ENCODE measurements at regions not wholly inside any gene's neighbourhood (a gene's known extent, or its start where the extent isn't known, plus 50 kb on each side); places are given as distances from the start of the nearest gene placed in this dataset.

DNA sequence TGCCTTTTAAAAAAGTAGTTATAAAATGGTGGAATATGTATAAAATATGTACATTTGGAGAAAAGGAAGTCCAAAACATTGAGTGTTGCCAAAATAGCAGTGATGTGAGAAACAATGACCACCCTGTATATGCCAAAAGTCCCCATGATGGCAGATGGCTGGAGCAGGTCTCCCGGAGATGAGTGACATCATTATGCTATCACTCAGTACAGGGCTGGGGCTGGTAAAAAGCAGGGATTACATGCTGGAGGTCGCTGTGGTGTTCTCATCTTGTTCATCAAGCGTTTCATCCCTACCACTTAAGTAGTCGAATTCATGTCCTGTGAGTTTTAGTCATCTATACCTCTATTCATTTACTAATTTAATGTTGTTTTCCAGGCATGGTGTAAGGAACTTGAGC lies 315.3 kb upstream of the SLC35B3 start:
- H3K9me2 ChIP-seq (ENCODE audit: insufficient read depth): no peaks in the 10 kb centered on the region
- CTCF ChIA-PET: no interaction called here
- POLR2A ChIA-PET: no interaction called here

GRCh38 chr6:8749465-8749864 lies 314.1 kb upstream of the SLC35B3 start:
- Histone ChIP-seq H3K4me3 (replicated peaks in 1 of 2; ENCODE audit: low read depth in 1 of 2, low read length in 2 of 2) (no peak overlapping the region), H3K27ac (ENCODE audit: low read depth, low read length) (no peak overlapping the region), H3K27me3 (ENCODE audit: insufficient read depth, low read length) (no peaks in the 10 kb centered on the region), H3K4me2 (ENCODE audit: low read length) (no peak overlapping the region), H3K9me2 (ENCODE audit: insufficient read depth) (no peaks in the 10 kb centered on the region), H3K4me1 (ENCODE audit: control insufficient read depth in 1 of 2, insufficient read depth in 2 of 2, low read length in 2 of 2) (no peaks in the 10 kb centered on the region), H3K9me3 (ENCODE audit: control insufficient read depth in 1 of 2, insufficient read depth in 1 of 2, low read depth in 1 of 2, low read length in 2 of 2) (no peaks in the 10 kb centered on the region), H3K9ac (ENCODE audit: low read length) (no peak overlapping the region), H3K36me3 (ENCODE audit: control insufficient read depth in 1 of 2, insufficient read depth in 2 of 2, low read length in 2 of 2) (no peaks in the 10 kb centered on the region), H4K20me1 (ENCODE audit: insufficient read depth) (no peaks in the 10 kb centered on the region), H2AFZ (ENCODE audit: low read depth, low read length, poor library complexity, severe bottlenecking) (no peak overlapping the region), H3K79me2 (ENCODE audit: insufficient read depth, low read length) (no peaks in the 10 kb centered on the region)
- POLR2A ChIA-PET: no interaction called here
- ATAC-seq (no peak), DNase-seq (ENCODE audit: low read depth, low spot score) (no peak)
- RAD21 ChIA-PET (ENCODE audit: low non-redundant PET in 1 of 2, low total read pairs in 2 of 2, uncharacterized antibody in 2 of 2, unreplicated experiment in 2 of 2): no interaction called here
- intact Hi-C loops (cut with micrococcal nuclease): no loop called here
- CTCF ChIA-PET: no interaction called here
- BruUV-seq (replicated peaks): no TSS peak
- TF ChIP-seq ZFX (IDR thresholded peaks at IDR 0.05) (no peak), SRF (IDR thresholded peaks at IDR 0.05; ENCODE audit: low read depth) (no peak), ATF3 (IDR thresholded peaks at IDR 0.05) (no peak), TCF7L2 (IDR thresholded peaks at IDR 0.05; ENCODE audit: borderline replicate concordance, extremely low read depth, insufficient read depth, insufficient read length) (no peak), POLR2A (IDR thresholded peaks at IDR 0.05; ENCODE audit: borderline replicate concordance, extremely low read depth, insufficient read depth, insufficient read length) (no peak), POLR2AphosphoS5 (IDR thresholded peaks at IDR 0.05; ENCODE audit: low read depth, low read length) (no peak), REST (IDR thresholded peaks at IDR 0.05; ENCODE audit: low read depth) (no peak), SIN3A (IDR thresholded peaks at IDR 0.05; ENCODE audit: low read depth) (no peak), CTCF (IDR thresholded peaks at IDR 0.05 in 2 of 3, conservative IDR thresholded peaks at IDR 0.05 in 1 of 3; ENCODE audit: borderline replicate concordance in 1 of 3, insufficient read depth in 1 of 3, low read depth in 2 of 3, low read length in 2 of 3) (no peak)

More for the DNA sequence above, 315.3 kb upstream of the SLC35B3 start:
- RAD21 ChIA-PET (ENCODE audit: low non-redundant PET in 1 of 2, low total read pairs in 2 of 2, uncharacterized antibody in 2 of 2, unreplicated experiment in 2 of 2): no interaction called here
- no peak overlapping the region for H3K4me3 ChIP-seq (replicated peaks in 1 of 2; ENCODE audit: low read depth in 1 of 2, low read length in 2 of 2)
- TF ChIP-seq ZBTB33 (IDR thresholded peaks at IDR 0.05; ENCODE audit: extremely low read depth, insufficient replicate concordance, low read length) (no peak), RAD21 (IDR thresholded peaks at IDR 0.05; ENCODE audit: low read depth) (no peak)
- H3K27ac ChIP-seq (ENCODE audit: low read depth, low read length): no peak overlapping the region
- no peaks in the 10 kb centered on the region for H3K9me3 ChIP-seq (ENCODE audit: control insufficient read depth in 1 of 2, insufficient read depth in 1 of 2, low read depth in 1 of 2, low read length in 2 of 2)
- no peaks in the 10 kb centered on the region for H3K4me1 ChIP-seq (ENCODE audit: control insufficient read depth in 1 of 2, insufficient read depth in 2 of 2, low read length in 2 of 2)
- H3K4me2 ChIP-seq (ENCODE audit: low read length): no peak overlapping the region
- no TSS peak for BruUV-seq (replicated peaks)
- no peaks in the 10 kb centered on the region for H3K36me3 ChIP-seq (ENCODE audit: control insufficient read depth in 1 of 2, insufficient read depth in 2 of 2, low read length in 2 of 2)
- H4K20me1 ChIP-seq (ENCODE audit: insufficient read depth): no peaks in the 10 kb centered on the region
- H3K9ac ChIP-seq (ENCODE audit: low read length): no peak overlapping the region
- H2AFZ ChIP-seq (ENCODE audit: low read depth, low read length, poor library complexity, severe bottlenecking): no peak overlapping the region
- no peaks in the 10 kb centered on the region for H3K79me2 ChIP-seq (ENCODE audit: insufficient read depth, low read length)
- ATAC-seq (no peak), DNase-seq (ENCODE audit: low read depth, low spot score) (no peak)
- intact Hi-C loops (cut with micrococcal nuclease): no loop called here
- no peaks in the 10 kb centered on the region for H3K27me3 ChIP-seq (ENCODE audit: insufficient read depth, low read length)
